Lower leg skin (tissue), 3 donors: ENCODE measurements at regions not wholly inside any gene's neighbourhood (a gene's known extent, or its start where the extent isn't known, plus 50 kb on each side); places are given as distances from the start of the nearest gene placed in this dataset.

Experiments
- CTCF ChIP-seq, 3 donors: fragments of 450-650 bp; IDR thresholded peaks; one replicate each; pipeline ENCODE4 v1.5.1; 2016; ENCODE audit warnings: antibody characterized with exemption in 3 of 3, mild to moderate bottlenecking in 3 of 3, moderate library complexity in 2 of 3
- POLR2A ChIP-seq, 2 donors: fragments of 450-650 bp; IDR thresholded peaks; one replicate each; pipeline ENCODE4 v1.6.1; 2016 to 2017; ENCODE audit warnings: antibody characterized with exemption in 2 of 2, mild to moderate bottlenecking in 1 of 2, moderate library complexity in 1 of 2

- TF ChIP-seq POLR2A (IDR thresholded peaks at IDR 0.05) (no peak), CTCF (IDR thresholded peaks at IDR 0.05) (no peak)
Measured at GRCh38 chr13:81745391-81745790, 1404.5 kb upstream of the SPRY2 start.
